Superior temporal gyrus (tissue), 1 donor: ENCODE measurements at regions not wholly inside any gene's neighbourhood (a gene's known extent, or its start where the extent isn't known, plus 50 kb on each side); places are given as distances from the start of the nearest gene placed in this dataset.

Source experiments
- DNase-seq: peaks from one replicate; pipeline ENCODE4 v3.0.0-alpha.2; 2016; ENCODE audit errors: extremely low spot score

DNA sequence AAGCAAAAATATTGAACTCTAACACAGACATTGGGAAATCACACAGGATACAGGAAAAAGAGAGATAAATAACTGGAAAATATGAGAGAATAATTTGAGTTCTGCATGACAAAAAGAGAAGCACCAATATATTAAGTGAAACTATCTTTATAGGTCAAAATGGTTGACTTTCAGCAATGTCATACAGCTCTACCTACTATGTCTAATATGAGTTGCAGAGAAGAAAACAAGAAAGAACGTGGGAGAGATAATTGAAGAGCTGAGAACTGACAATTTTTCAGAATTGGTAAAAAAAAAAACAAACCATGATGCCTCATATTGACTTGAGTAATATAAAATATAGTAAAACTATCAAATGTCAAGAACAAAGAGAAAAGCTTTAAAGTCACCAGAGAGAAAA is 221.7 kb downstream of the BCL11B start:
- DNase-seq = no peak

GRCh38 chr14:99052467-99052866 is 219.5 kb downstream of the BCL11B start:
- DNase-seq = no peak

DNA sequence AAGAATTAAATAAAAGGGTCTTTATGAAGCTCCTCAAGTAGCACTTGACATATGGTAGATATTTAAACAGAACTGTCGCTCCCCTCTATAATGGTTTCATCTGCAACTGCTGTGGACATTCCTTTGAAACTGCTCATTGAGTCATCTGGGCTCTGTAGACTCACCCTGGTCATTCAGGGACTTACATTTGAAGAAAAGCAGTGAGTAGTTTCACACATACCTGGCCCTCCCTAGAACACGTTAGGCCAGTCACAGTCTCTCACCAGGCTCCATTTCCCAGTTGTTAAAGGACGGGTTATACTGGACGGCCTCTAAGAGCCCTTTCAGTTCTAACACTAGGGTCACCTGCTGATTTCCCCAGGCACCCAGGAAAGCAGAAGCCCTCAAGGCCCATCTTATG is 217.0 kb downstream of the BCL11B start:
- DNase-seq = no peak

- DNase-seq = no peak
Observed at GRCh38 chr14:99055816-99056215, 216.2 kb downstream of the BCL11B start.

DNA sequence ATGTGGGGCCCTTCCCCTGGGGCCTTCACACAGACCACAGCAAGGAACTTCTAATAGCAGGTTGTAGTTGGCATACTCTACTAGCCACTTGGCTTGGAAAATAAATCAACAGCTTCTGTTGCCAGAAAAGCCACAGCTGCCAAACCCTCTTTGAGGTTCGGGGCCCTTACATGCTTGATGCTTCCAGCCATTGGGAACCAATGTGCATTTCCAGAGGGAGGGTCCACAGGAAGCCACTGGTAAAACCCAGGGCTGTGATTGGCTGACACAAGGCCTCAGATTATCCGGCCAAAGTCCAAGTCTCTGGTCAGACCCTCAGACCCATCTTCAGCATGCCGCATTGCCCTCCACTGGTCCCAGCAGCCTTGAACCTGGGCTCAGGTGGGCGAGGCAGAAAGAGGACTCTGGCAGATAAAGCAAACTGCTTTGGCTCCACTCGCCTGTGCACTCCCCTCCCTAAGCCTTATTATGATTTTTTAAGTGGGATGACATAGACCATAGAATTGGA is 214.4 kb downstream of the BCL11B start:
- no peak for DNase-seq

GRCh38 chr14:99058542-99058941 is 213.5 kb downstream of the BCL11B start:
- DNase-seq = no peak

GRCh38 chr14:99062216-99062615 is 209.8 kb downstream of the BCL11B start:
- no peak for DNase-seq

GRCh38 chr14:99062772-99063418 is 209.1 kb downstream of the BCL11B start:
- no peak for DNase-seq

GRCh38 chr14:99063620-99064225 is 208.3 kb downstream of the BCL11B start:
- no peak for DNase-seq

GRCh38 chr14:99064262-99064954 is 207.6 kb downstream of the BCL11B start:
- DNase-seq = no peak

GRCh38 chr14:99065551-99065950 is 206.4 kb downstream of the BCL11B start:
- no peak for DNase-seq

- no peak for DNase-seq
Observed at GRCh38 chr14:99066378-99066777, 205.6 kb downstream of the BCL11B start.

DNA sequence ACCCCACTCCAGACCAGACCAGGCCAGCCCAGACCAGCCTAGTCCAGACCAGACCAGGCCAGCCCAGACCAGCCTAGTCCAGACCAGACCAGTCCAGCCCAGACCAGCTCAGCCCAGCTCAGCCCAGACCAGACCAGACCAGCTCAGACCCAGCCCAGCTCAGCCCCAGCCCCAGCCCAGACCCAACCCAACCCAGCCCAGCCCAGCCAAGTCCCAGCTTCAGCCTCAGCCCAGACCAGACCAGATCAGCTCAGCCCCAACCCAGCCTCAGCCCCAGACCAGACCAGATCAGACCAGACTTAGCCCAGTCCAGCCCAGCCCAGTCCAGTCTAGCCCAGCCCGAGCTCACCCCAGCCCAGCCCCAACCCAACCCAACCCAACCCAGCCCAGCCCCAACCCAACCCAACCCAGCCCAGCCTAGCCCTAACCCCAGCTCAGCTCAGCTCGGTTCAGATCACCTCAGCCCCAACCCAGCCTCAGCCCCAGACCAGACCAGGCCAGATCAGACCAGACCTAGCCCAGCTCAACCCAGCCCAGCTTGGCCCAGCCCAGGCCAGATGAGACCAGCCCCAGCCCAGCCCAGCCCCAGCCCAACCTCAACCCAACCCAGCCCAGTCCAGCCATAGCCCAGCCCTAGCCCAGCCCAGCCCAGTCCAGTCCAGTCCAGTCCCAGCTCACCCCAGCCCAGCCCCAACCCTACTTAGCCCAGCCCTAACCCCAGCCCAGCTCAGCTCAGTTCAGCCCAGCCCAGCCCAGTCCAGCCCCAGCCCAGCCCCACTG is 204.7 kb downstream of the BCL11B start:
- no peak for DNase-seq

DNA sequence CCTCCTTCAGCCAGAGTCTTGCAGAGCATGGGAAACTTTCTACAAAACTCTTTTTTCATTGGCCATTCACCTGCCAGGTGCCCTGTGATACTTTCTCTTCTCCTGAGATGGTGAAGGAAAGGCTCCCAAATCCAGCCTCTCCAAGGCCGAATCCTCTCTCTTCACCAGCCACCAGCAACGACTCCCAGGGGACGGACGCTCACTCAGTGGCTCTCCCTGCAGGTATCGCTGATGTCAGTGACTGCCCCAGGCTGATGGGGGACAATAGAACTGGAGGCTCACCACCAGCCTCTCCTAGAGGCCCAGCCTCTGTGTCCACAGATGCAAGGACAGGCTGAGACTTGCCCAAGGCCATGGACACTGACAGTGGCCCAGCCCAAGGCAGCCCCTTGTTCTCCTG is 204.1 kb downstream of the BCL11B start:
- no peak for DNase-seq

GRCh38 chr14:99069946-99070345 is 202.1 kb downstream of the BCL11B start:
- no peak for DNase-seq

GRCh38 chr14:99072433-99072832 is 199.6 kb downstream of the BCL11B start:
- no peak for DNase-seq

DNA sequence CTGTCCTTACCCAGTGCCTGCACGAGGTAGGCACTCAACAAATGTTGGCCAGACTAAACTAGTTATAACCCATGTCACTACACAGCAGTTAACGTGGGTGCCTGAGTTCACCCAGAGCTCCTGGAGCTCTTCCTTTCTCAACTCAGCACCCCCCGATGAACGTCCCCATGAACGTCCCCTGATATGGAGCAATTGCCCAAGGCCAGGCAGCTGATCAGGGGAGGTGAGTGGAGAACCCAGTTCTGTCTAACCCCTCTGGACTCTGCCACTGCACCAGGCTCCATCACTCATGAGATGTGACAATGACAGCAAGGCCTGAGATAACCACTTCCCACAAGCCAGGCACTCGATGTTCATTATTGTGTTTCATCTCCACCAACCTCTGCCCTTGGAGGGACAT is 199.0 kb downstream of the BCL11B start:
- no peak for DNase-seq

- no peak for DNase-seq
Observed at GRCh38 chr14:99073431-99073830, 198.6 kb downstream of the BCL11B start.

- no peak for DNase-seq
Observed at GRCh38 chr14:99075061-99075460, 196.9 kb downstream of the BCL11B start.

DNA sequence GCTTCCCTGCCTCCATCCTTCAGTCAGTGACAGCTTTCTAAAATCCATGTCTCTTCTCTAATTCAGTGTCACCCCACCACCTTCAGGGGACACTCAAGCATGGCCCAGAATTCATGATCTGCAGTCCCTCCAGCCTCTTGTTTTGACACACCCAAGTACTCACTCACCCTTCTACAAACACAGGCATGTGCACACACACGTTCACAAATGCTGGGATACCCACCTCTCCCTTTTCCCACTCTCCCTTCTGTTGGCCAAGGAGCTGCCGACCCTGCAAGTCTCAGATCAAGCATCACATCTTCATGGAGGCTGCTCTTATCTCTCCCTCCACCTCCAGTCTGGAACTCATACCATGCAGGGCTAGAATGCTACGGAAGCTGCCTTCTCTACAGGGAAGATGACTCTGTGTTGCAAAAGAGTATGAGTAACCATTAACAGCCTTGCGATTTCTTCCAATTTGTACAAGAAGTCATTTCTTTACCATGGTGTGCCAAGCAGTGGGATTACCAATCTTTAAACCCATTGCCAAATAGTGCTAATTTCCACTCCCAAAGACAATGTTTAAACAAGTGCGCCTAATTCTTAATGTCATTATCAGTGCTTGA is 196.1 kb downstream of the BCL11B start:
- no peak for DNase-seq

DNA sequence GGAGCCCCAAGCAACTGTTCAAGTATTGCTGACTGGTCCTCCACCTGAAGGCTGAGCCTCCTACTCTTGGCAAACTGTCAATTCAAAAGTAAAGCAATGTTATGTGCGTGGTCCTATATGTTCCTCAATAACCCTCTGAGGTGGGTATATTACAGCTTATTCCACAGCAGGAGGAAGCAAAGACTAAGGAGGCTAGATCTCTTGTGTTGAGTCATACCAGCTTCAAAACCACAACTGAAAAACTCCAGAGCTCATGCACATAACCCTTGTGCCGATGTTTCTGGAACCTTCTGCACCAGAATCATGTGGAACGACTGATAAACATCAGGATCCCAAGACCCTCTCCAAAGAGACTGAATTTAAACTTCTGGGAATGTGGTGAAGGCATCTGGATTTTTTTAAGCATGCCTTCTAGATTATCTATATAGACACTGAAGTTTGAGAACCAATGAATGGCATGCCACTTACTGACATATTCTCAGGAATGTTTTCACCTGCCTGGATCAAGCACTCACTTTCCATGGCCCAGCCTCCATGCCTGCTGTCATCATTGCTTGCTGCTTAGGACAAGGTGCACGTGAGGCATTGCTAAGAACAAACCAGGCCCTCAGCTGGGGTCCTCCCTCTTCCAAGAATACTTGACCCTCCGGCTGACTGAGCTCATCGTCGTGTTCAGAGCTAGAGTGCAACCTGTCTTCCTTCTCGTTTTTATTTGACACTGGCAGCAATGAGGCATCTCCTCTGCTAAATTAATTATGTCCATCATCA is 194.7 kb downstream of the BCL11B start:
- no peak for DNase-seq
